Upper lobe of left lung (tissue), 4 donors: ENCODE measurements at regions not wholly inside any gene's neighbourhood (a gene's known extent, or its start where the extent isn't known, plus 50 kb on each side); places are given as distances from the start of the nearest gene placed in this dataset.

ENCODE experiments used
- EP300 ChIP-seq, 4 donors: sonication (generic); formaldehyde crosslinking; IDR thresholded peaks; one replicate each; pipeline ENCODE4 v1.5.1; 2017; ENCODE audit warnings: antibody characterized with exemption in 4 of 4, control low read depth in 2 of 4
- POLR2A ChIP-seq, 4 donors: fragments of 450-650 bp; IDR thresholded peaks; one replicate each; pipeline ENCODE4 v1.5.1; 2016 to 2017; ENCODE audit warnings: antibody characterized with exemption in 4 of 4, mild to moderate bottlenecking in 2 of 4
- POLR2AphosphoS5 ChIP-seq, 2 donors: sonication (generic); formaldehyde crosslinking; IDR thresholded peaks; one replicate each; pipeline ENCODE4 v1.5.1; 2017; ENCODE audit warnings: antibody characterized with exemption in 2 of 2
- TF ChIP-seq, protein P1 (sequence below), 6 experiments: fragments of 450-650 bp in 4 of 6; fragments of 200-600 bp in 2 of 6; sonication (generic) in 2 of 6; IDR thresholded peaks; one replicate each; pipeline ENCODE4 v1.5.1; 2016 to 2019; ENCODE audit warnings: antibody characterized with exemption in 6 of 6

DNA sequence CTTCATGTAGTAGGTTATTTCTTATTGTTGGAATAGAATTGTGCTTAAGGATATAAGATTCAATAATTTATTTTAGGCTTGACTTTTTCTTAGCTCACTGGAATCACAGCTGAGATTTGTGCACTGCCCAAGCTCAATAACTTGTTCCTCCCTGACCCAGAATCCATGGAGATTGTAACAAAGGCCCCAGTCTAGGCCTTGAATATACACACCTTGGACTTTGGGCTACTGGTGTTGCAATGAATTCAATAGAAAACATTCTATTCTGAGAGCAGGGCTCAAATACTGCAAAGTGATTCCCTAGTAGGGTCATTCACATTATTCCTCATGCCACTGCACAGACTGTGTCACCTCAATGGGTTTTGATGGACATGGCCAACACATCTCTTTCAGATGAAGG lies 352.4 kb downstream of the GALC start:
- TF ChIP-seq, protein P1, sequence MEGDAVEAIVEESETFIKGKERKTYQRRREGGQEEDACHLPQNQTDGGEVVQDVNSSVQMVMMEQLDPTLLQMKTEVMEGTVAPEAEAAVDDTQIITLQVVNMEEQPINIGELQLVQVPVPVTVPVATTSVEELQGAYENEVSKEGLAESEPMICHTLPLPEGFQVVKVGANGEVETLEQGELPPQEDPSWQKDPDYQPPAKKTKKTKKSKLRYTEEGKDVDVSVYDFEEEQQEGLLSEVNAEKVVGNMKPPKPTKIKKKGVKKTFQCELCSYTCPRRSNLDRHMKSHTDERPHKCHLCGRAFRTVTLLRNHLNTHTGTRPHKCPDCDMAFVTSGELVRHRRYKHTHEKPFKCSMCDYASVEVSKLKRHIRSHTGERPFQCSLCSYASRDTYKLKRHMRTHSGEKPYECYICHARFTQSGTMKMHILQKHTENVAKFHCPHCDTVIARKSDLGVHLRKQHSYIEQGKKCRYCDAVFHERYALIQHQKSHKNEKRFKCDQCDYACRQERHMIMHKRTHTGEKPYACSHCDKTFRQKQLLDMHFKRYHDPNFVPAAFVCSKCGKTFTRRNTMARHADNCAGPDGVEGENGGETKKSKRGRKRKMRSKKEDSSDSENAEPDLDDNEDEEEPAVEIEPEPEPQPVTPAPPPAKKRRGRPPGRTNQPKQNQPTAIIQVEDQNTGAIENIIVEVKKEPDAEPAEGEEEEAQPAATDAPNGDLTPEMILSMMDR (IDR thresholded peaks at IDR 0.05): no peak
- TF ChIP-seq EP300 (IDR thresholded peaks at IDR 0.05): no peak
- TF ChIP-seq POLR2A (IDR thresholded peaks at IDR 0.05): no peak
- no peak for TF ChIP-seq POLR2AphosphoS5 (IDR thresholded peaks at IDR 0.05)
